ENCODE measurements at regions not wholly inside any gene's neighbourhood (a gene's known extent, or its start where the extent isn't known, plus 50 kb on each side); places are given as distances from the start of the nearest gene placed in this dataset.

- Histone ChIP-seq H3K4me3 (ENCODE audit: extremely low read depth in 1 of 4, insufficient read depth in 2 of 4, low read depth in 3 of 4, low read length in 4 of 4) (no peak overlapping the region), H2BK20ac (ENCODE audit: low read length) (no peak overlapping the region), H3K18ac (ENCODE audit: extremely low read depth, low read length) (no peak overlapping the region), H3K4ac (replicated peaks; ENCODE audit: insufficient read length, low read depth, low read length) (no peak overlapping the region), H4K8ac (ENCODE audit: extremely low read depth, insufficient read depth, low read length) (no peak overlapping the region), H3K27ac (ENCODE audit: low read depth, low read length) (no peak overlapping the region), H3K9ac (replicated peaks in 1 of 4; ENCODE audit: extremely low read depth in 1 of 4, low read depth in 3 of 4, low read length in 3 of 4) (no peak overlapping the region), H4K20me1 (replicated peaks in 1 of 2; ENCODE audit: control insufficient read depth in 1 of 2, insufficient read depth in 2 of 2, low read length in 2 of 2) (no peaks in the 10 kb centered on the region), H3K79me1 (ENCODE audit: low read depth, low read length) (no peaks in the 10 kb centered on the region), H4K5ac (ENCODE audit: insufficient read length, low read depth, low read length) (no peak overlapping the region), H3K4me2 (ENCODE audit: insufficient read depth in 1 of 2, low read depth in 2 of 2, low read length in 2 of 2) (no peak overlapping the region), H3K36me3 (ENCODE audit: control insufficient read depth in 2 of 4, insufficient read depth in 4 of 4, low read length in 3 of 4) (no peaks in the 10 kb centered on the region), H2BK120ac (replicated peaks; ENCODE audit: low read depth, low read length) (no peak overlapping the region), H2BK5ac (ENCODE audit: low read depth, low read length) (no peak overlapping the region), H2BK15ac (ENCODE audit: low read length) (no peak overlapping the region), H3K23me2 (ENCODE audit: low read depth, low read length) (no peaks in the 10 kb centered on the region), H2AFZ (ENCODE audit: low read length) (no peak overlapping the region), H3K23ac (ENCODE audit: insufficient read length) (no peak overlapping the region), H3K4me1 (replicated peaks in 1 of 4; ENCODE audit: control insufficient read depth in 3 of 4, insufficient read depth in 4 of 4, low read length in 3 of 4) (no peaks in the 10 kb centered on the region), H3K27me3 (replicated peaks in 1 of 4; ENCODE audit: control insufficient read depth in 3 of 4, extremely low read depth in 1 of 4, insufficient read depth in 3 of 4, low read length in 3 of 4) (no peaks in the 10 kb centered on the region), H3K79me2 (ENCODE audit: control insufficient read depth in 1 of 2, insufficient read depth in 2 of 2, low read length in 2 of 2) (no peaks in the 10 kb centered on the region), H3K9me3 (ENCODE audit: insufficient read depth in 2 of 2, low read depth in 1 of 2, low read length in 1 of 2) (no peaks in the 10 kb centered on the region), H2AK5ac (ENCODE audit: low read depth, low read length) (no peak overlapping the region), H3K14ac (ENCODE audit: insufficient read length) (no peak overlapping the region), H3K56ac (replicated peaks; ENCODE audit: insufficient read length, low read depth, low read length) (no peak overlapping the region), H2BK12ac (ENCODE audit: low read depth, low read length) (no peak overlapping the region), H4K91ac (replicated peaks; ENCODE audit: insufficient read length, low read length) (no peak overlapping the region)
- FAIRE-seq (no peak), DNase-seq (ENCODE audit: low read depth in 1 of 2, low spot score in 2 of 2) (no peak)
- WGBS, 2 experiments (ENCODE audit: extremely low coverage in 1 of 2, insufficient coverage in 1 of 2, insufficient read length in 1 of 2, insufficient replicate concordance in 2 of 2, low coverage in 1 of 2, low lambda C conversion rate in 2 of 2, missing lambda C conversion rate in 1 of 2), result 49% methylated on average over 2 of the region's 2 CpGs; no CpG with 5 or more reads in 1 of the 2 experiments
- no peak for TF ChIP-seq KDM4A (IDR thresholded peaks at IDR 0.05; ENCODE audit: low read depth, low read length, severe bottlenecking)
- no peak for TF ChIP-seq ZNF274 (IDR thresholded peaks at IDR 0.05; ENCODE audit: borderline replicate concordance, extremely low read depth, low read length)
- TF ChIP-seq GABPA (IDR thresholded peaks at IDR 0.05; ENCODE audit: borderline replicate concordance, insufficient read depth, low read length), result no peak
- no peak for TF ChIP-seq CBX8 (IDR thresholded peaks at IDR 0.05; ENCODE audit: borderline replicate concordance, low read depth, low read length)
- no peak for TF ChIP-seq ASH2L (IDR thresholded peaks at IDR 0.05; ENCODE audit: low read length)
- no peak for TF ChIP-seq SP1 (IDR thresholded peaks at IDR 0.05; ENCODE audit: low read depth, low read length)
- no peak for TF ChIP-seq POLR2AphosphoS5 (IDR thresholded peaks at IDR 0.05; ENCODE audit: low read depth, low read length)
- ChIA-PET CTCF (ENCODE audit: partially characterized antibody) (interaction anchor here (1.6 kb wide), 1 partner anchor 352 kb away, joined by 4 read pairs; no protein-coding TSS in a partner anchor), POLR2A (ENCODE audit: partially characterized antibody) (no interaction called here)
Measured at GRCh38 chr2:59653164-59653563, 900.3 kb downstream of the BCL11A start.
